ENCODE measurements at regions not wholly inside any gene's neighbourhood (a gene's known extent, or its start where the extent isn't known, plus 50 kb on each side); places are given as distances from the start of the nearest gene placed in this dataset.
A peak's percentile ranks its signal among the peaks of the same experiment; 100 is the strongest.

GRCh38 chr10:106401161-106401560 lies 763.3 kb downstream of the SORCS1 start:
- TF ChIP-seq, protein P1, sequence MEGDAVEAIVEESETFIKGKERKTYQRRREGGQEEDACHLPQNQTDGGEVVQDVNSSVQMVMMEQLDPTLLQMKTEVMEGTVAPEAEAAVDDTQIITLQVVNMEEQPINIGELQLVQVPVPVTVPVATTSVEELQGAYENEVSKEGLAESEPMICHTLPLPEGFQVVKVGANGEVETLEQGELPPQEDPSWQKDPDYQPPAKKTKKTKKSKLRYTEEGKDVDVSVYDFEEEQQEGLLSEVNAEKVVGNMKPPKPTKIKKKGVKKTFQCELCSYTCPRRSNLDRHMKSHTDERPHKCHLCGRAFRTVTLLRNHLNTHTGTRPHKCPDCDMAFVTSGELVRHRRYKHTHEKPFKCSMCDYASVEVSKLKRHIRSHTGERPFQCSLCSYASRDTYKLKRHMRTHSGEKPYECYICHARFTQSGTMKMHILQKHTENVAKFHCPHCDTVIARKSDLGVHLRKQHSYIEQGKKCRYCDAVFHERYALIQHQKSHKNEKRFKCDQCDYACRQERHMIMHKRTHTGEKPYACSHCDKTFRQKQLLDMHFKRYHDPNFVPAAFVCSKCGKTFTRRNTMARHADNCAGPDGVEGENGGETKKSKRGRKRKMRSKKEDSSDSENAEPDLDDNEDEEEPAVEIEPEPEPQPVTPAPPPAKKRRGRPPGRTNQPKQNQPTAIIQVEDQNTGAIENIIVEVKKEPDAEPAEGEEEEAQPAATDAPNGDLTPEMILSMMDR (IDR thresholded peaks at IDR 0.05), result peak; percentile 24 to 49 (median 38)
- no peak for TF ChIP-seq POLR2A (IDR thresholded peaks at IDR 0.05)

All from right lobe of liver (tissue), 4 donors.